Loucy (cell line): ENCODE measurements at regions not wholly inside any gene's neighbourhood (a gene's known extent, or its start where the extent isn't known, plus 50 kb on each side); places are given as distances from the start of the nearest gene placed in this dataset.

Experiments used
- EZH2phosphoT487 ChIP-seq: fragments of 200-600 bp; IDR thresholded peaks from 2 replicates; pipeline ENCODE4 v1.6.1; 2018; ENCODE audit warnings: antibody characterized with exemption, mild to moderate bottlenecking, moderate library complexity, borderline replicate concordance
- TF ChIP-seq, protein P1 (sequence below): fragments of 200-600 bp; sonication (generic); conservative IDR thresholded peaks from 2 replicates; pipeline ENCODE4 v1.5.1; 2014; ENCODE audit warnings: mild to moderate bottlenecking, antibody characterized with exemption, low read length

DNA sequence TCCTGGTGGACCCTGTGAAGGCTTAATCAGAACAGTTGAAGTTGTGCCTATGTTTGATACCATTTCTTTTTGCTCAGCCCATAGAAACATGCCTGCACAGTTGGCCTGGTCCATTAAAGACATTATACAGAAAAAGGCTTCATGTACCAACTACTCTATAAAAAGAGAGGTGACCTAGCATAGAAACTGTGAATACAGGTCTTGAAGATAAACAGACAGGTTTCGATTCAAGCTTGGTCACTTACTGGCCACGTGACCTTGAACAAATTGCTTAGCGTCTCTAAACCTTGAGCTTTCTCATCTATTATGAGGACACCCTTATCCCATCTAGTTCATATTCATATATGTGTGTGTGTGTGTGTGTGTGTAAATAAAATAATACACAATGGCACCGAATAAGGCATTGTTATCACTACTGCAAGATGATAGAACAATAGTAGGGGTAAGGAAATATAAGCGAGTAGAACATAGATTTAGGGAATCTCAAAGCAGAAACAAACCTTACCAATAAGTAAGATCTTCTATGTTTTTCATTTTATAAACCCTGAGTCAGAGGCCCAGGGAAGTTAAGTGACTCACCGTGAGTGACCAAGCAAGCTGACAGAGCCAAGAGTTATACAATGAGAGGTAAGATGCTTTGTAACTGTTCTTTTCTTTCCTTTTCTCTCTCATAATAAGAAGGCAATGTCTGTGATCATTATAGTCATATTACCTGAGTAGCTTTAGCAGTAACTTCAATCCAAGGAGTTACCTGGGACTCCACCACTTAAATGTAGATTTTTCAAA is 476.8 kb upstream of the DEPDC1 start:
- TF ChIP-seq, protein P1, sequence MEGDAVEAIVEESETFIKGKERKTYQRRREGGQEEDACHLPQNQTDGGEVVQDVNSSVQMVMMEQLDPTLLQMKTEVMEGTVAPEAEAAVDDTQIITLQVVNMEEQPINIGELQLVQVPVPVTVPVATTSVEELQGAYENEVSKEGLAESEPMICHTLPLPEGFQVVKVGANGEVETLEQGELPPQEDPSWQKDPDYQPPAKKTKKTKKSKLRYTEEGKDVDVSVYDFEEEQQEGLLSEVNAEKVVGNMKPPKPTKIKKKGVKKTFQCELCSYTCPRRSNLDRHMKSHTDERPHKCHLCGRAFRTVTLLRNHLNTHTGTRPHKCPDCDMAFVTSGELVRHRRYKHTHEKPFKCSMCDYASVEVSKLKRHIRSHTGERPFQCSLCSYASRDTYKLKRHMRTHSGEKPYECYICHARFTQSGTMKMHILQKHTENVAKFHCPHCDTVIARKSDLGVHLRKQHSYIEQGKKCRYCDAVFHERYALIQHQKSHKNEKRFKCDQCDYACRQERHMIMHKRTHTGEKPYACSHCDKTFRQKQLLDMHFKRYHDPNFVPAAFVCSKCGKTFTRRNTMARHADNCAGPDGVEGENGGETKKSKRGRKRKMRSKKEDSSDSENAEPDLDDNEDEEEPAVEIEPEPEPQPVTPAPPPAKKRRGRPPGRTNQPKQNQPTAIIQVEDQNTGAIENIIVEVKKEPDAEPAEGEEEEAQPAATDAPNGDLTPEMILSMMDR: no peak
- TF ChIP-seq EZH2phosphoT487: no peak
